ENCODE measurements at regions not wholly inside any gene's neighbourhood (a gene's known extent, or its start where the extent isn't known, plus 50 kb on each side); places are given as distances from the start of the nearest gene placed in this dataset.

- TF ChIP-seq, protein P1, sequence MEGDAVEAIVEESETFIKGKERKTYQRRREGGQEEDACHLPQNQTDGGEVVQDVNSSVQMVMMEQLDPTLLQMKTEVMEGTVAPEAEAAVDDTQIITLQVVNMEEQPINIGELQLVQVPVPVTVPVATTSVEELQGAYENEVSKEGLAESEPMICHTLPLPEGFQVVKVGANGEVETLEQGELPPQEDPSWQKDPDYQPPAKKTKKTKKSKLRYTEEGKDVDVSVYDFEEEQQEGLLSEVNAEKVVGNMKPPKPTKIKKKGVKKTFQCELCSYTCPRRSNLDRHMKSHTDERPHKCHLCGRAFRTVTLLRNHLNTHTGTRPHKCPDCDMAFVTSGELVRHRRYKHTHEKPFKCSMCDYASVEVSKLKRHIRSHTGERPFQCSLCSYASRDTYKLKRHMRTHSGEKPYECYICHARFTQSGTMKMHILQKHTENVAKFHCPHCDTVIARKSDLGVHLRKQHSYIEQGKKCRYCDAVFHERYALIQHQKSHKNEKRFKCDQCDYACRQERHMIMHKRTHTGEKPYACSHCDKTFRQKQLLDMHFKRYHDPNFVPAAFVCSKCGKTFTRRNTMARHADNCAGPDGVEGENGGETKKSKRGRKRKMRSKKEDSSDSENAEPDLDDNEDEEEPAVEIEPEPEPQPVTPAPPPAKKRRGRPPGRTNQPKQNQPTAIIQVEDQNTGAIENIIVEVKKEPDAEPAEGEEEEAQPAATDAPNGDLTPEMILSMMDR (IDR thresholded peaks at IDR 0.05): no peak
- TF ChIP-seq POLR2A (IDR thresholded peaks at IDR 0.05) (no peak), POLR2AphosphoS5 (IDR thresholded peaks at IDR 0.05) (no peak)
Measured at GRCh38 chr6:119830494-119831295, 481.1 kb upstream of the MAN1A1 start.

Data from sigmoid colon (tissue), 4 donors.